H1 (cell line): ENCODE measurements at regions not wholly inside any gene's neighbourhood (a gene's known extent, or its start where the extent isn't known, plus 50 kb on each side); places are given as distances from the start of the nearest gene placed in this dataset.

Experiments used
- CTCF ChIP-seq, 3 experiments: IDR thresholded peaks; 1 replicate in 2 of 3; 2 replicates in 1 of 3; pipeline versions ENCODE4 v1.5.1 to v1.6.1; 2011; ENCODE audit warnings: low read length in 3 of 3, mild to moderate bottlenecking in 3 of 3, inconsistent platforms in 2 of 3, low read depth in 1 of 3, moderate library complexity in 1 of 3; ENCODE audit not compliant: insufficient read depth in 1 of 3; ENCODE audit errors: control extremely low read depth in 1 of 3
- TCF12 ChIP-seq: IDR thresholded peaks from 2 replicates; pipeline ENCODE4 v1.6.1; 2011; ENCODE audit warnings: low read depth, mild to moderate bottlenecking, low read length

- TF ChIP-seq CTCF (IDR thresholded peaks at IDR 0.05; ENCODE audit: control extremely low read depth in 1 of 3, insufficient read depth in 1 of 3, low read depth in 1 of 3, low read length in 3 of 3) (no peak), TCF12 (no peak)
These were observed 245.7 kb upstream of the MDGA2 start for GRCh38 chr14:47921133-47921532.
